ENCODE measurements at regions not wholly inside any gene's neighbourhood (a gene's known extent, or its start where the extent isn't known, plus 50 kb on each side); places are given as distances from the start of the nearest gene placed in this dataset.

- Histone ChIP-seq H3K27me3 (ENCODE audit: control insufficient read depth in 2 of 2, insufficient read depth in 2 of 2, low read length in 2 of 2) (peaks cover 0 to 3% of the 10 kb centered on the region in 2 donors), H3K4me1 (ENCODE audit: control insufficient read depth in 2 of 2, insufficient read depth in 2 of 2, low read length in 2 of 2) (peaks cover 0 to 4% of the 10 kb centered on the region in 2 donors), H3K27ac (ENCODE audit: low read depth in 2 of 2, low read length in 2 of 2) (no peak overlapping the region), H3K9me3 (ENCODE audit: control insufficient read depth in 2 of 2, low read length in 2 of 2) (no peaks in the 10 kb centered on the region), H3K4me3 (ENCODE audit: low read length in 2 of 2) (peak overlapping the region in 1 of 2 donors; percentile 53), H3K36me3 (ENCODE audit: control insufficient read depth in 2 of 2, insufficient read depth in 2 of 2, low read length in 2 of 2) (no peaks in the 10 kb centered on the region), H3K9ac (ENCODE audit: low read depth in 1 of 2, low read length in 2 of 2) (no peak overlapping the region)
Observed at GRCh38 chr19:30691819-30692166, 319.6 kb downstream of the ZNF536 start.

GRCh38 chr19:30690935-30691818 is 319.0 kb downstream of the ZNF536 start:
- H3K27me3 ChIP-seq (ENCODE audit: control insufficient read depth in 2 of 2, insufficient read depth in 2 of 2, low read length in 2 of 2) = peaks cover 0 to 3% of the 10 kb centered on the region in 2 donors

GRCh38 chr19:30690525-30690924 is 318.3 kb downstream of the ZNF536 start:
- H3K4me1 ChIP-seq (ENCODE audit: control insufficient read depth in 2 of 2, insufficient read depth in 2 of 2, low read length in 2 of 2) = peaks cover 0 to 4% of the 10 kb centered on the region in 2 donors
- no peaks in the 10 kb centered on the region for H3K9me3 ChIP-seq (ENCODE audit: control insufficient read depth in 2 of 2, low read length in 2 of 2)
- H3K4me3 ChIP-seq (ENCODE audit: low read length in 2 of 2) = no peak overlapping the region
- H3K9ac ChIP-seq (ENCODE audit: low read depth in 1 of 2, low read length in 2 of 2) = no peak overlapping the region
- no peaks in the 10 kb centered on the region for H3K36me3 ChIP-seq (ENCODE audit: control insufficient read depth in 2 of 2, insufficient read depth in 2 of 2, low read length in 2 of 2)
- no peak overlapping the region for H3K27ac ChIP-seq (ENCODE audit: low read depth in 2 of 2, low read length in 2 of 2)
- peaks cover 0 to 3% of the 10 kb centered on the region in 2 donors for H3K27me3 ChIP-seq (ENCODE audit: control insufficient read depth in 2 of 2, insufficient read depth in 2 of 2, low read length in 2 of 2)

More at GRCh38 chr19:30690935-30691818, 319.0 kb downstream of the ZNF536 start:
- Histone ChIP-seq H3K36me3 (ENCODE audit: control insufficient read depth in 2 of 2, insufficient read depth in 2 of 2, low read length in 2 of 2) (no peaks in the 10 kb centered on the region), H3K4me1 (ENCODE audit: control insufficient read depth in 2 of 2, insufficient read depth in 2 of 2, low read length in 2 of 2) (peaks cover 0 to 4% of the 10 kb centered on the region in 2 donors), H3K9ac (ENCODE audit: low read depth in 1 of 2, low read length in 2 of 2) (no peak overlapping the region), H3K4me3 (ENCODE audit: low read length in 2 of 2) (no peak overlapping the region), H3K27ac (ENCODE audit: low read depth in 2 of 2, low read length in 2 of 2) (no peak overlapping the region), H3K9me3 (ENCODE audit: control insufficient read depth in 2 of 2, low read length in 2 of 2) (no peaks in the 10 kb centered on the region)

DNA sequence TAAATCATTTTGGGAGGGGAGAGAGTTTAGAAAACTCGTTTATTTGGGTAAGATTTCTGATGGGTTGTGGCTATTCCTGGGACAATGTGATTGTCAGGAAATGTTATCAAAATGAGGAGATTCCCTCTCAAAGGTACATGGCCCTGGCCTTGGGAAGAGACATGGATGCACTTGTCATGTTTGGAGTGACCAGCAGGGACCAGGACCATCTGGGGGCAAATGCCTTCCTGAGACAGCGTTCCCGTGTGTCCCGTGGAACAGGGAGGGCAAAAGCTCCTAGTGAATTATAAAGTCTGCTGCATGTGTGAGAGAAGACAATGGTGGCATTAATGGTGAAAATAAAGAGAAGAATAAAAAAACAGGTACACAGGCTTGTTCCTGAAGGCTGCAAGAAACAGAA is 317.3 kb downstream of the ZNF536 start:
- Histone ChIP-seq H3K4me3 (ENCODE audit: low read length in 2 of 2) (no peak overlapping the region), H3K9ac (ENCODE audit: low read depth in 1 of 2, low read length in 2 of 2) (no peak overlapping the region), H3K27me3 (ENCODE audit: control insufficient read depth in 2 of 2, insufficient read depth in 2 of 2, low read length in 2 of 2) (peaks cover 0 to 7% of the 10 kb centered on the region in 2 donors), H3K36me3 (ENCODE audit: control insufficient read depth in 2 of 2, insufficient read depth in 2 of 2, low read length in 2 of 2) (no peaks in the 10 kb centered on the region), H3K9me3 (ENCODE audit: control insufficient read depth in 2 of 2, low read length in 2 of 2) (no peaks in the 10 kb centered on the region), H3K27ac (ENCODE audit: low read depth in 2 of 2, low read length in 2 of 2) (no peak overlapping the region), H3K4me1 (ENCODE audit: control insufficient read depth in 2 of 2, insufficient read depth in 2 of 2, low read length in 2 of 2) (peaks cover 0 to 4% of the 10 kb centered on the region in 2 donors)

DNA sequence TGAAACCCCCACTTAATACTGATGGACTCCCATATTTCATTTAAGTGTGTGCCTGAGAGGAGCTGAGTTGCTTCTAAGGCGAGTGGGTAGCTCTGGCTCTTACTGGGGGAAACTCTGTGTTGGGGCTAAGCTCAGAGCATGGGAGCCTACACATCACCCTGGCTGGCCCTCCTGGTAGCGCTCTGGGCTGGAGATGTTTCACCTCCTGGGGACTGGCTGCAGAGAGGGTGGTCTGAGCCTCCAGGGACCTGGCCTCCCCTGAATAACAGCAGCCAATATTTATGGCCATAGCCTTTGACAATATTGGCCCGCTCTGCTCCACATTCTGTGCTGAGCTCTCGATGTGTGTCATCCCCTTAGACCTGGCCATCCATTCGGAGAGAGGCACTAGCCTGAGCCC is 316.5 kb downstream of the ZNF536 start:
- Histone ChIP-seq H3K27me3 (ENCODE audit: control insufficient read depth in 2 of 2, insufficient read depth in 2 of 2, low read length in 2 of 2) (peaks cover 0 to 8% of the 10 kb centered on the region in 2 donors), H3K4me3 (ENCODE audit: low read length in 2 of 2) (no peak overlapping the region)

DNA sequence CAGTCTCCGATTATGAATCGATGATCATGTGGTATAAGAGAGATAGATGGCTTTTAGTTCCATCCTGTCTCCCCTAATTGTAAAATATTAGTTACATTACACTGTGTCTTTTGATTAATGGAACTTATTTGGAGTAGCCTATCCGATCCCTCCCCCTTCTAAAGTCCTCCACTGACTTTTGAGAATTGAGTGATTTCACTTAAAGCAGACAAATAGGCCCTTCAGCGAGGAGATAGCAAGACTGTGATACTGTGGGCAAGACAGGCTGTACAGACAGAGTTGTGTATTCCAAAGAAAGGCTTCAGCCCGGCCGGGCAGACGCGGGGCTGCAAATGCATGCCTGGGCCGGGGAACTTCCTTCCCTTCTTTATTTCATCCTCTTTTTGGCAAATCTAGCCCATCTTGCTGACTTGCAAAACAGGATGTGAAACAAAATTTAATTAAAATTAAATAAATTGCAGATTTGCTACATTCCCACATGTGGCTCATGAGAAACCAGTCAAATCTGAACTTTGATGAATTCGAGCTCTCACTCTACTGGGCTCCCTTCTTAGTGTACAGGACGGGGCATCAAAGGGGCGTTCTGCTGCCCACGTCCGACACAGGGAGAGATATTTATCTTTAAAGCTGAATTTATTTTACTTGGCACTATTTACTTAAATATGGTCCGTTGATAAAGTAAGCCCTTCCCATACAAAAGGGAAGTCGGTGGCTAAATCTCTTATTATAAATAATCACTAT is 314.8 kb downstream of the ZNF536 start:
- Histone ChIP-seq H3K4me3 (ENCODE audit: low read length in 2 of 2) (no peak overlapping the region), H3K27ac (ENCODE audit: low read depth in 2 of 2, low read length in 2 of 2) (no peak overlapping the region), H3K4me1 (ENCODE audit: control insufficient read depth in 2 of 2, insufficient read depth in 2 of 2, low read length in 2 of 2) (no peaks in the 10 kb centered on the region), H3K9me3 (ENCODE audit: control insufficient read depth in 2 of 2, low read length in 2 of 2) (no peaks in the 10 kb centered on the region), H3K36me3 (ENCODE audit: control insufficient read depth in 2 of 2, insufficient read depth in 2 of 2, low read length in 2 of 2) (no peaks in the 10 kb centered on the region), H3K27me3 (ENCODE audit: control insufficient read depth in 2 of 2, insufficient read depth in 2 of 2, low read length in 2 of 2) (peaks cover 0 to 4% of the 10 kb centered on the region in 2 donors), H3K9ac (ENCODE audit: low read depth in 1 of 2, low read length in 2 of 2) (no peak overlapping the region)

More for the DNA sequence above, 316.5 kb downstream of the ZNF536 start:
- Histone ChIP-seq H3K9me3 (ENCODE audit: control insufficient read depth in 2 of 2, low read length in 2 of 2) (no peaks in the 10 kb centered on the region), H3K36me3 (ENCODE audit: control insufficient read depth in 2 of 2, insufficient read depth in 2 of 2, low read length in 2 of 2) (no peaks in the 10 kb centered on the region), H3K27ac (ENCODE audit: low read depth in 2 of 2, low read length in 2 of 2) (no peak overlapping the region), H3K4me1 (ENCODE audit: control insufficient read depth in 2 of 2, insufficient read depth in 2 of 2, low read length in 2 of 2) (no peaks in the 10 kb centered on the region), H3K9ac (ENCODE audit: low read depth in 1 of 2, low read length in 2 of 2) (no peak overlapping the region)

DNA sequence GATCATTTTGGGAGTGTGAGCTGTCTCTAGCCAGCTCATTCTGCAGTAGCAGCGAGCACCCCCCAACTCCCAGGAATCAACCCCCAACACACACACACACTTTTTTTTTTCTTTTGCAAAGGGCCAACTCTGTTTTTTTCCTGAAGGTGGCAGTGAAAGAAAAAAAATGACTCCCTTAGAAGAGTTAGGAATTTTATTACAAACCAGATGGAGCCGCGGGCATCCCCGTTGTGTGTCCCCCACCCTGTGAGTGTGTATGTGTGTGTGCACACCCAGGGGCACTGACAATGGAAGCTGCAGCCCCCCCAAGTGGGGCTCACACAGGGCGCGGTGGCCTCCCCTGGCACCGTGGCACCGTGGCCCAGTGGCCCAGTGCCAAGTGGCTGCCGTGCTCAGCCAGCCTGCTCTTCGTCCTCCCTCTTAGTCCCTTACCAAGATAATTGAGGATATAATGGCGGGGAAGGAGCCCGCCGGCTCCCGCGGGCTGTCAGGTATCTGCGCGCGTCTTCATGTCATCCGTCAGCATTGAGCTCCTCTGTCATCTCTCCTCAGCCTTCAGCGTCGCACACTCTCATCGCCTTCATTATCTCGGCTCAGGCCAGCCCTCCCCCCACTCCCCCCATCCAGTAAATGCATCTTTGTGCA is 314.1 kb downstream of the ZNF536 start:
- Histone ChIP-seq H3K4me3 (ENCODE audit: low read length in 2 of 2) (no peak overlapping the region), H3K4me1 (ENCODE audit: control insufficient read depth in 2 of 2, insufficient read depth in 2 of 2, low read length in 2 of 2) (no peaks in the 10 kb centered on the region), H3K9ac (ENCODE audit: low read depth in 1 of 2, low read length in 2 of 2) (no peak overlapping the region), H3K27me3 (ENCODE audit: control insufficient read depth in 2 of 2, insufficient read depth in 2 of 2, low read length in 2 of 2) (peaks cover 0 to 4% of the 10 kb centered on the region in 2 donors), H3K36me3 (ENCODE audit: control insufficient read depth in 2 of 2, insufficient read depth in 2 of 2, low read length in 2 of 2) (no peaks in the 10 kb centered on the region), H3K27ac (ENCODE audit: low read depth in 2 of 2, low read length in 2 of 2) (no peak overlapping the region), H3K9me3 (ENCODE audit: control insufficient read depth in 2 of 2, low read length in 2 of 2) (no peaks in the 10 kb centered on the region)

DNA sequence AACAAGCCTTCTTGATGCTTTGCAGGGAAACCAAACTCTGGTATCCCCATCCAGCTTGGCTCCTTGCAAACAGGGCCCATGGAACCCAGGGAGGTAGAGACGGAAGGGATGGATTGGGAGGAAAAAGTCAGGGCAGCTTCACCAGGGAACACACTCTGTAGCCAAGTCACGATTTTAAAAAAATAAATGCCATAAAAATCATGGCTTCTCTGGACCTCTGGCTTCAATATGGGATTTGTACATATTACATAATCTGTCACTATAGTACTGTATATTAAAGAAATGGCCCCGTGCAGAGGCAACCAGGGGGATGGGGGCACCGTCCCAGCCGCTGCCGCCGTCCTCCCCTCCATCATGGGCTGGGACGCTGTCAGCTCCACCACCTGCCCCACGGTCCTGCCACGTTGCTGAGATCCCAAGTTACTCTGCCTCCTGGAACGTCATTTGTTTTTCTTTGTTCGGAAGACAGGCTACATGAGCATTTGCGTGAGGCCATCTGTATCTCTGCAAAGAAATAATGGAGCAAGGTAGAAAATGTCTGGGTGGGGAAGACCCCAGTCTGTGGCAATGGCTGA is 313.3 kb downstream of the ZNF536 start:
- Histone ChIP-seq H3K4me3 (ENCODE audit: low read length in 2 of 2) (no peak overlapping the region), H3K27me3 (ENCODE audit: control insufficient read depth in 2 of 2, insufficient read depth in 2 of 2, low read length in 2 of 2) (peaks cover 0 to 4% of the 10 kb centered on the region in 2 donors), H3K27ac (ENCODE audit: low read depth in 2 of 2, low read length in 2 of 2) (no peak overlapping the region), H3K9me3 (ENCODE audit: control insufficient read depth in 2 of 2, low read length in 2 of 2) (no peaks in the 10 kb centered on the region), H3K36me3 (ENCODE audit: control insufficient read depth in 2 of 2, insufficient read depth in 2 of 2, low read length in 2 of 2) (no peaks in the 10 kb centered on the region), H3K4me1 (ENCODE audit: control insufficient read depth in 2 of 2, insufficient read depth in 2 of 2, low read length in 2 of 2) (no peaks in the 10 kb centered on the region), H3K9ac (ENCODE audit: low read depth in 1 of 2, low read length in 2 of 2) (no peak overlapping the region)

- H3K27me3 ChIP-seq (ENCODE audit: control insufficient read depth in 2 of 2, insufficient read depth in 2 of 2, low read length in 2 of 2) = peaks cover 0 to 4% of the 10 kb centered on the region in 2 donors
- no peak overlapping the region for H3K4me3 ChIP-seq (ENCODE audit: low read length in 2 of 2)
- no peaks in the 10 kb centered on the region for H3K9me3 ChIP-seq (ENCODE audit: control insufficient read depth in 2 of 2, low read length in 2 of 2)
- no peaks in the 10 kb centered on the region for H3K4me1 ChIP-seq (ENCODE audit: control insufficient read depth in 2 of 2, insufficient read depth in 2 of 2, low read length in 2 of 2)
- no peaks in the 10 kb centered on the region for H3K36me3 ChIP-seq (ENCODE audit: control insufficient read depth in 2 of 2, insufficient read depth in 2 of 2, low read length in 2 of 2)
- no peak overlapping the region for H3K27ac ChIP-seq (ENCODE audit: low read depth in 2 of 2, low read length in 2 of 2)
- H3K9ac ChIP-seq (ENCODE audit: low read depth in 1 of 2, low read length in 2 of 2) = no peak overlapping the region
Observed at GRCh38 chr19:30684613-30685012, 312.4 kb downstream of the ZNF536 start.

Measured in mucosa of rectum (tissue), 2 donors.